Thyroid gland (tissue), 4 donors: ENCODE measurements at regions not wholly inside any gene's neighbourhood (a gene's known extent, or its start where the extent isn't known, plus 50 kb on each side); places are given as distances from the start of the nearest gene placed in this dataset.

ENCODE experiments used
- POLR2A ChIP-seq, 2 donors: fragments of 450-650 bp; IDR thresholded peaks; one replicate each; pipeline ENCODE4 v1.6.1; 2017; ENCODE audit warnings: antibody characterized with exemption in 2 of 2, mild to moderate bottlenecking in 2 of 2, moderate library complexity in 1 of 2
- TF ChIP-seq, protein P1 (sequence below), 6 experiments: fragments of 200-600 bp in 3 of 6; fragments of 450-650 bp in 3 of 6; sonication (generic) in 3 of 6; IDR thresholded peaks; one replicate each; pipeline ENCODE4 v1.5.1; 2016 to 2019; ENCODE audit warnings: antibody characterized with exemption in 6 of 6, mild to moderate bottlenecking in 2 of 6, inconsistent platforms in 1 of 6, moderate library complexity in 1 of 6

DNA sequence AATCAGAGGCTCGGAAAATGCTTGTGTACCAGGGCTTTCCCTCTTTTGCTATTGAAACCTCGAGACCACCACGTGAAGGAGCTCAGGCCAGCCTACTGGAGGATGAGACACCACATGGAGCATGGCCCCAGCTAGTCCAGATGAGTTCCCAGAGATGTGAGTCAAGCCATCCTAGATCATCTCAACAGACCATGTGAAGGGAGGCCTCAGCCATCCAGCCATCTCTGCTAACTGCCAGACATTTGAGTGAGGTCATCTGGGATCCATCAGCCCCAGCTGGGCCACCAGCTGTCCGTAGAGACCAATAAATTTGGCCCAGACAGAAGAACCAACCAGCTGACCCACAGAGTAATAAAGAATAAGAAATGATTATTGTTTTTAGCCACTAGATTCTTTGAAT, 62.8 kb upstream of the PROK2 start:
- TF ChIP-seq, protein P1, sequence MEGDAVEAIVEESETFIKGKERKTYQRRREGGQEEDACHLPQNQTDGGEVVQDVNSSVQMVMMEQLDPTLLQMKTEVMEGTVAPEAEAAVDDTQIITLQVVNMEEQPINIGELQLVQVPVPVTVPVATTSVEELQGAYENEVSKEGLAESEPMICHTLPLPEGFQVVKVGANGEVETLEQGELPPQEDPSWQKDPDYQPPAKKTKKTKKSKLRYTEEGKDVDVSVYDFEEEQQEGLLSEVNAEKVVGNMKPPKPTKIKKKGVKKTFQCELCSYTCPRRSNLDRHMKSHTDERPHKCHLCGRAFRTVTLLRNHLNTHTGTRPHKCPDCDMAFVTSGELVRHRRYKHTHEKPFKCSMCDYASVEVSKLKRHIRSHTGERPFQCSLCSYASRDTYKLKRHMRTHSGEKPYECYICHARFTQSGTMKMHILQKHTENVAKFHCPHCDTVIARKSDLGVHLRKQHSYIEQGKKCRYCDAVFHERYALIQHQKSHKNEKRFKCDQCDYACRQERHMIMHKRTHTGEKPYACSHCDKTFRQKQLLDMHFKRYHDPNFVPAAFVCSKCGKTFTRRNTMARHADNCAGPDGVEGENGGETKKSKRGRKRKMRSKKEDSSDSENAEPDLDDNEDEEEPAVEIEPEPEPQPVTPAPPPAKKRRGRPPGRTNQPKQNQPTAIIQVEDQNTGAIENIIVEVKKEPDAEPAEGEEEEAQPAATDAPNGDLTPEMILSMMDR (IDR thresholded peaks at IDR 0.05), result no peak
- no peak for TF ChIP-seq POLR2A (IDR thresholded peaks at IDR 0.05)
